ENCODE measurements at regions not wholly inside any gene's neighbourhood (a gene's known extent, or its start where the extent isn't known, plus 50 kb on each side); places are given as distances from the start of the nearest gene placed in this dataset.
A peak's percentile ranks its signal among the peaks of the same experiment; 100 is the strongest.

DNA sequence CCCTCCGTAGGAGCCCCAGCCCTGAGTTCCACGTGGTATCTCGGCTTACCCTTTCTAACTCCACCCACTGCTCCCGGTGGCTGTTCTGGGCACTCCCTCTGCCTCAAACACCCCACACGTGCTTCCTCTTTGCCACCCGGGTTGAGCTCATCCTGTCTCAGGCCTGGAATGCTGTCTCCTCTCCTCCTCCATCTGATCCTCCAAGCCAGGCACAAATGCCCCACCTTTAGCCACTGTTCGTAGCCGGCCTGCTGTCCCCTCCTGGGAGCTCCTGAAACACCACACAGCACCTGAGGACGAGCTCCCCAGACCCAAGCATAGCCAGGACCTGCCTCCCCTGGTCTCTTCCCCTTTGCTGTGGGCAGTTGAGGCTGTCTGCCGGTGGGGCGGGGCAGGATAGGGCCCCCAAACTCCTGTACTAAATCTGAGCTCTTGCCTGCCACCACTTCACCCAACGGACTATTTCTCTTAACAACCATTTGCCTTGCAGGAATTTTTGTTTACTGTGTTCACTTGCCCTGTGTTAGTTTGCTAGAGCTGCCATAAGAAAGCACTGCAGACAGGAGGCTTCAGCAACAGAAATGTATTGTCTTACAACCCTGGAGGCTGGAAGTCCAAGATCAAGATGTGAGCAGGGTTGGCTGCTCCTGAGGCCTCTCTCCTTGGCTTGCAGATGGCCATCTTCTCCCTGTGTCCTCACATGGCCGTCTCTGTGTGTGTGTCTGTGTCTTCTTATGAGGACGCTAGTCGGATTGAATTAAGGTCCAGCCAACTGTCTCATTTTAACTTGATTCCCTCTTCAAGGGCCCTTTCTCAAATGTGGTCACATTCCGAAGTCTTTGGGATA is 58.3 kb upstream of the SHH start:
- DNase-seq: no peak

GRCh38 chr7:155869784-155870076 is 57.5 kb upstream of the SHH start:
- no peak for DNase-seq

DNA sequence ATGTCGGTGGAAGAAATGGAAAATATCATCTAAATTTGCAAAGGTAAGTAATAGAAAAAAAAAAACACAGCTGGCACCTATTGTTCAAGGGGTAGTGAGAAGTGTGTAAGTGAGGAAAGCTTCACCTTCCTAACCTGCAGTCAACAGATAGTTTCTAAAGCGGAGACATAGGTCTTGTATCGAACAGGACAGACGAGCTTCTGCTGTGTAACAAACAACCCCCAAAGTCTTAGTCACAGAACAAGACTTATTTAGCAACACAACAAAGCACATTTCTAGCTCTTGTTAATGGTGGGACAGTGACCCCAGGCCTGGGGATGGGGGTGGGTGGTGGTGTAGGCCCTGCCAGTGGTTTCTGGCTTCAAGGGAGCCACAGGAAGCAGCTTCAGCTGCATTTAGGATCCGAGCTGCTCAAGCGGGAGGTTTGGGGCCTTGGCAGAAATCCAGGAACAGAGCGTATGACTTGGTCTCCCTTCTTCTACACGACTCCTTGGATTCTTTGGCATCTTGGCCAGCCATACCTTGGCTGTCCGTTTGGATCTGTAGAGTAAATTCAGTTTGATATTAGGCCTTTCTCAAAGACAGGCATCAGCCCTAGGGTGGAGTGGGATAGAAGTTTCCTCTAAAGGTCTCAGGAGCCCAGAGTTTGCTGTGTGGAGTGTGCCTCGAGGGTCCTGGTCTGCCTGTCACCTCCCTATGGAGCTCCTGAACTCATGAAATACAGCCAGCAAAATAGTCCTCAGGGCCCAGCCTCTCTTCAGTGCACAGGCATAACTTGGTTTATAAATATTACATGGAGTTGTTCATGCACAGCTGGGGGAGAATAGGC is 56.9 kb upstream of the SHH start:
- no peak for DNase-seq

- DNase-seq: no peak
Observed at GRCh38 chr7:155867734-155868400, 55.6 kb upstream of the SHH start.

DNA sequence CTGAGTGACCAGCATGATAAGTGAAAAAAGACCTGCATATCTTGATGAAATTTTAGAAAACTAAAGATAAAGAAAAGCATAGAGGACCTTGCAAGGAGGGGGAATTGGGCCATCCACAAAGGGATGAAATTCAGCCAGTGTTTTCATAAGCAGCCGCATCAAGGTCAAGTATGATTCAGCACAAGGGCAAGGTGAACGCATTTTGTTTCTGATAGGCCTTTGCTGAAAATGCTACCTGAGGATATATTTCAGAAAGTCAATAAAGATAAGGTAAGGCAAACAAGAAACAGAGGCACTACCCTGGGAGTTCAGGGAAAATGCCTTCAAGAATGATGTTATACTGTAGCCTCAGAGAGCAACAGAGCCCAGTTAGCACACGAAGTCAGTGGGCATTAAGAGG is 55.0 kb upstream of the SHH start:
- no peak for DNase-seq

GRCh38 chr7:155865830-155866525 is 53.7 kb upstream of the SHH start:
- DNase-seq: peak; percentile 34

GRCh38 chr7:155864991-155865690 is 52.9 kb upstream of the SHH start:
- no peak for DNase-seq

DNA sequence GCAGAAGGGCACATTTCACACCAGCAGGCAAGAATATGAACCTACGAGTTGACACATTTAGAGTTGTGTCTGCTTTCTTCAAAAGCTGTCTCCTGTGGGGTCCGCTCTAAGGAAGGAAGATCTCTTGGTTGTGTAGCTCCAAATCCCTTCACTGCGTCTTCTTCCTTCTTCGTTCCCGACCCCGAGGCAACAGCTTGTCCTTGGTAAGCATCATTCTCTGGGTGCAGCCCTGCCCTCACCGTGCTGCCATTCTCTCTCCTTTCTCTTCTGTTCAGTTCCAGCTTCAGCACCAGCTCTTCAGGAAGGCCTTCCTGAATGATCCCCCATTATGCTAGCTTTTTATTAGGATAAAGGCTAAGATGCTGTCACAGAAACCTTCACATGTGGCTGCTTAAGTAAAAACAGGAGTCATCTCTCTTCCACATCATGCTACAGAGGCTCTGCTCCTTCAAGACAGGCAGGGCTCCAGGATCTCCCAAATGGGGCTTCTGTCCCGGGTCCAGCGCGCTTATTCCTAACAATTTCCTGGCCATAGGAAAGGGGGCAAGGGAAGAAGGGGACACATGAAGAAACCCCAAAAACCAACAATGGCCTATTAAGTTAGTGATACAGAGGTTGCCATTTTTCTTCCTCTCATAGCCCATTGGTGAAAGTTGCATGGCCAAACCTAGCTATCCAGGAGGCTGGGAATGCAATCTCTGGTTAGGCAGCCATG is 52.2 kb upstream of the SHH start:
- no peak for DNase-seq

GRCh38 chr7:155863721-155864151 is 51.5 kb upstream of the SHH start:
- no peak for DNase-seq

GRCh38 chr7:155862123-155862892 is 50.0 kb upstream of the SHH start:
- DNase-seq: peak; percentile 7
